ENCODE measurements at regions not wholly inside any gene's neighbourhood (a gene's known extent, or its start where the extent isn't known, plus 50 kb on each side); places are given as distances from the start of the nearest gene placed in this dataset.

GRCh38 chr2:2681085-2681484 is 350.0 kb upstream of the MYT1L start:
- no peak for TF ChIP-seq ZNF8 (CRISPR knock-in tag; IDR thresholded peaks at IDR 0.05)
- TF ChIP-seq ZFP3 (CRISPR knock-in tag; IDR thresholded peaks at IDR 0.05) = no peak
- no peak for TF ChIP-seq ZFP30 (CRISPR knock-in tag; IDR thresholded peaks at IDR 0.05)
- no peak for TF ChIP-seq POU6F1 (CRISPR knock-in tag; IDR thresholded peaks at IDR 0.05; ENCODE audit: borderline replicate concordance, low read depth)
- TF ChIP-seq CREB5 (CRISPR knock-in tag; IDR thresholded peaks at IDR 0.05; ENCODE audit: low read depth) = no peak
- no peak for TF ChIP-seq CSRNP3 (CRISPR knock-in tag; IDR thresholded peaks at IDR 0.05)
- TF ChIP-seq ESRRG (CRISPR knock-in tag; IDR thresholded peaks at IDR 0.05) = no peak
- TF ChIP-seq OSR1 (CRISPR knock-in tag; IDR thresholded peaks at IDR 0.05) = no peak
- no peak for TF ChIP-seq RARB (CRISPR knock-in tag; IDR thresholded peaks at IDR 0.05)
- TF ChIP-seq GLIS3 (CRISPR knock-in tag; IDR thresholded peaks at IDR 0.05) = no peak
- no peak for TF ChIP-seq PATZ1 (CRISPR knock-in tag; IDR thresholded peaks at IDR 0.05; ENCODE audit: borderline replicate concordance)
- TF ChIP-seq BACH2 (CRISPR knock-in tag; IDR thresholded peaks at IDR 0.05; ENCODE audit: borderline replicate concordance) = no peak
- no peak for TF ChIP-seq TCF4 (CRISPR knock-in tag; IDR thresholded peaks at IDR 0.05; ENCODE audit: borderline replicate concordance)

Measured in SK-N-SH treated with all-trans-retinoic acid at 6 μM for 48 hours (cell line).